ENCODE measurements at regions not wholly inside any gene's neighbourhood (a gene's known extent, or its start where the extent isn't known, plus 50 kb on each side); places are given as distances from the start of the nearest gene placed in this dataset.

DNA sequence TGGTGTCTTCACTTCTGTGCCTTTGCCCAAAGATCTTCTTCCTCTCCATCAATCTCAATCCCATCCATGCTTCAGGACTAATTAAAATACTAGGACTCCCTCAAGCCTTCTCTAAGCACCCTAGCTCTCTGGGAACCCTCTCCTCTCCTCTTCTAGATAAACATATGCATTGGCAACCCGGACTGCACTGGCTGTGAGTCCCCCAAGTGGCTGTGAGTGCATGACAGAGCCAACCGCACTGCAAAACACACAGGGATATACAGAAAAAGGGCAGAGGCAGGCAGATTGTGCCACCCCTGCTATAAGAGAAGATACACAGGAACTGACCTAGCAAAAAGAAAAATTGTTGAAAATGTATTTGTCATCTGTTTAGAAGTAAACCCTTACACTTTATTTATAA, 457.1 kb downstream of the MFSD1 start:
- TF ChIP-seq, protein P1, sequence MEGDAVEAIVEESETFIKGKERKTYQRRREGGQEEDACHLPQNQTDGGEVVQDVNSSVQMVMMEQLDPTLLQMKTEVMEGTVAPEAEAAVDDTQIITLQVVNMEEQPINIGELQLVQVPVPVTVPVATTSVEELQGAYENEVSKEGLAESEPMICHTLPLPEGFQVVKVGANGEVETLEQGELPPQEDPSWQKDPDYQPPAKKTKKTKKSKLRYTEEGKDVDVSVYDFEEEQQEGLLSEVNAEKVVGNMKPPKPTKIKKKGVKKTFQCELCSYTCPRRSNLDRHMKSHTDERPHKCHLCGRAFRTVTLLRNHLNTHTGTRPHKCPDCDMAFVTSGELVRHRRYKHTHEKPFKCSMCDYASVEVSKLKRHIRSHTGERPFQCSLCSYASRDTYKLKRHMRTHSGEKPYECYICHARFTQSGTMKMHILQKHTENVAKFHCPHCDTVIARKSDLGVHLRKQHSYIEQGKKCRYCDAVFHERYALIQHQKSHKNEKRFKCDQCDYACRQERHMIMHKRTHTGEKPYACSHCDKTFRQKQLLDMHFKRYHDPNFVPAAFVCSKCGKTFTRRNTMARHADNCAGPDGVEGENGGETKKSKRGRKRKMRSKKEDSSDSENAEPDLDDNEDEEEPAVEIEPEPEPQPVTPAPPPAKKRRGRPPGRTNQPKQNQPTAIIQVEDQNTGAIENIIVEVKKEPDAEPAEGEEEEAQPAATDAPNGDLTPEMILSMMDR (optimal IDR thresholded peaks at IDR 0.05 in 1 of 3, IDR thresholded peaks at IDR 0.05 in 1 of 3, conservative IDR thresholded peaks at IDR 0.05 in 1 of 3; ENCODE audit: extremely low read depth in 1 of 3, insufficient read depth in 2 of 3, low read length in 3 of 3): no peak
- TF ChIP-seq EZH2 (IDR thresholded peaks at IDR 0.05; ENCODE audit: low read length): no peak
